ENCODE measurements at regions not wholly inside any gene's neighbourhood (a gene's known extent, or its start where the extent isn't known, plus 50 kb on each side); places are given as distances from the start of the nearest gene placed in this dataset.

DNA sequence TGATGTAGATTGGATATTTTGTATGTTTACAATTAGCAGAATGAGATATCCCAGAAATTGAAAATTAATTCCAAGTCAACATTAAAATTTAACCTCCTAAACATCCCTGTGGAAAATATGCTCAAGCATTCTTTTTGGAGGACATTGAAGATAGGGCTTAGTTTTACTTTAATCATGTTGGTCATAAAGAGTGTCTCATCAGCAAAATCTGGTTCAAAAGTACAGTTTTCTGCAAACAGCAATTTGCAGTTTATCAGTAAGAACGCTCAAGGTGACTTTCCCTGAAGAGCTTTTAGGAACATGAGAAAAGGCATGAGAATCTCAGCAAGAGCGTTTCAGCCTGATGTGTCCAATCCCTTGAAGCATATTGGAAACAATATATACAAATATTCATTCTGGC lies 889.8 kb downstream of the CENPC start:
- Mint-ChIP-seq H3K27ac (no peak overlapping the region), H3K9me3 (no peaks in the 10 kb centered on the region), H3K4me3 (no peak overlapping the region), H3K36me3 (ENCODE audit: low read depth) (no peaks in the 10 kb centered on the region), H3K27me3 (no peaks in the 10 kb centered on the region), H3K4me1 (ENCODE audit: low read depth) (no peaks in the 10 kb centered on the region)
- TF ChIP-seq, protein P1, sequence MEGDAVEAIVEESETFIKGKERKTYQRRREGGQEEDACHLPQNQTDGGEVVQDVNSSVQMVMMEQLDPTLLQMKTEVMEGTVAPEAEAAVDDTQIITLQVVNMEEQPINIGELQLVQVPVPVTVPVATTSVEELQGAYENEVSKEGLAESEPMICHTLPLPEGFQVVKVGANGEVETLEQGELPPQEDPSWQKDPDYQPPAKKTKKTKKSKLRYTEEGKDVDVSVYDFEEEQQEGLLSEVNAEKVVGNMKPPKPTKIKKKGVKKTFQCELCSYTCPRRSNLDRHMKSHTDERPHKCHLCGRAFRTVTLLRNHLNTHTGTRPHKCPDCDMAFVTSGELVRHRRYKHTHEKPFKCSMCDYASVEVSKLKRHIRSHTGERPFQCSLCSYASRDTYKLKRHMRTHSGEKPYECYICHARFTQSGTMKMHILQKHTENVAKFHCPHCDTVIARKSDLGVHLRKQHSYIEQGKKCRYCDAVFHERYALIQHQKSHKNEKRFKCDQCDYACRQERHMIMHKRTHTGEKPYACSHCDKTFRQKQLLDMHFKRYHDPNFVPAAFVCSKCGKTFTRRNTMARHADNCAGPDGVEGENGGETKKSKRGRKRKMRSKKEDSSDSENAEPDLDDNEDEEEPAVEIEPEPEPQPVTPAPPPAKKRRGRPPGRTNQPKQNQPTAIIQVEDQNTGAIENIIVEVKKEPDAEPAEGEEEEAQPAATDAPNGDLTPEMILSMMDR (IDR thresholded peaks at IDR 0.05), result no peak
- POLR2A ChIA-PET, result no interaction called here
- intact Hi-C loops (cut with micrococcal nuclease), result no loop called here
- DNase-seq (no peak), ATAC-seq (no peak)
- CTCF ChIA-PET, result no interaction called here

DNA sequence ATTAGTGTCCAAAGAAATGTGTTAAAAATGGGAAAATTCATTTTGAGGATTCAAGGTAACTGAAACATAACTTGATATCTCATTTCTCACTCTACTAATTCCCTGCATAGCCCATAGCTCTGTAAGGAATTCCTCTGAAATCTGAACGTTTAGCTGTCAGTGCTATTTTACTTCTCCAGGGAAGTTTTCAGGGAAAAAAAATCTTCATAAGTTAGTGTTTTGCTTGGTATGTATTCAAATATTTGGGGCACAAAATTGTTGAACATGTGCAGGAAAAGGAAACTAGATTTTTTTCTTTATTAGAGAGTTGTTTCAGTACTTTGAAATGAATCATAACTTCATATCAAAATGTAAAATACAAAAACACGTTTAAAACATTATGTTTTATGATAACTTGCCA lies 891.4 kb downstream of the CENPC start:
- intact Hi-C loops (cut with micrococcal nuclease), result no loop called here
- POLR2A ChIA-PET, result no interaction called here
- H3K27ac Mint-ChIP-seq, result no peak overlapping the region
- ATAC-seq (no peak), DNase-seq (no peak)
- CTCF ChIA-PET, result no interaction called here
- H3K4me3 Mint-ChIP-seq, result no peak overlapping the region
- H3K9me3 Mint-ChIP-seq, result no peaks in the 10 kb centered on the region
- H3K36me3 Mint-ChIP-seq (ENCODE audit: low read depth), result no peaks in the 10 kb centered on the region
- H3K27me3 Mint-ChIP-seq, result no peaks in the 10 kb centered on the region
- no peaks in the 10 kb centered on the region for H3K4me1 Mint-ChIP-seq (ENCODE audit: low read depth)
- TF ChIP-seq, protein P1 (IDR thresholded peaks at IDR 0.05), result no peak

DNA sequence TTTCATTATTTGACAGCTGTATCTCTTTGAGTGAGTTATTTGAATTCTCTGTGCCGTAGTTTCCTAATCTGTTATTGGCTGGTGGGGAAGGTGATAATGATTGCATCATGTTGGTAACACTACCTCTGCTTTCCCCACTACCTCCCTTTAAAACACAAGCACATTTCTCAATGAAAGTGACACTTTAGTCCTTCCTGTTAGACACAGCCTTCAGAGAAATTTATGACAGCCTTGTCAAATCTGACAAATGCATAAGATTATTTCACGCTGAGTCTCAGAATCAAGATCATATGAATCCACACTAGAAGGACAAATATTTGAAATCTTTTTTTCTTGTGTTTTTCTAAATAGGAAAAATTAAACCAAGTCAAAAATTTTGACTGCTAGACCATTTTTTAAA lies 896.1 kb downstream of the CENPC start:
- DNase-seq (no peak), ATAC-seq (no peak)
- Mint-ChIP-seq H3K27ac (no peak overlapping the region), H3K36me3 (ENCODE audit: low read depth) (no peaks in the 10 kb centered on the region), H3K4me3 (no peak overlapping the region), H3K4me1 (ENCODE audit: low read depth) (no peaks in the 10 kb centered on the region), H3K27me3 (no peaks in the 10 kb centered on the region), H3K9me3 (peaks cover 1% of the 10 kb centered on the region)
- intact Hi-C loops (cut with micrococcal nuclease), result no loop called here
- CTCF ChIA-PET, result no interaction called here
- POLR2A ChIA-PET, result no interaction called here
- TF ChIP-seq, protein P1 (IDR thresholded peaks at IDR 0.05), result no peak

DNA sequence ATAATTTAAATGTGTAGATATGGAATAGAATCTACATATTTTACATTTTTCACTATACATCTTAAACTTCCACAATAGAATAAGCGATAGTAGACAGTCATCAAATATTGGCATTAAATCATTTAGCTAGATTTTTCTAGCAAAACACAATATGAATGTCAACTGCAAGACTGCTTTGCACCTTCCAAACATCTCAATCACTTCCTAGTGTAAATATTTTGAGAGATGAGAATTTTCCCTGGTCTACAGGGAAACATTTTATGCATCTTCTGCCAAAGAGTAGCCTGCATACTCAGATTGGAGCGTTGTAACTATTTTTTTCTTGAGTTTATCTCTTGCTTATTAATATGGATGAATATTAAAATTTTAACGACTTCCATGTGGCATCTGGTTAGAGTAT lies 897.4 kb downstream of the CENPC start:
- ChIA-PET CTCF (no interaction called here), POLR2A (no interaction called here)
- intact Hi-C loops (cut with micrococcal nuclease), result no loop called here

DNA sequence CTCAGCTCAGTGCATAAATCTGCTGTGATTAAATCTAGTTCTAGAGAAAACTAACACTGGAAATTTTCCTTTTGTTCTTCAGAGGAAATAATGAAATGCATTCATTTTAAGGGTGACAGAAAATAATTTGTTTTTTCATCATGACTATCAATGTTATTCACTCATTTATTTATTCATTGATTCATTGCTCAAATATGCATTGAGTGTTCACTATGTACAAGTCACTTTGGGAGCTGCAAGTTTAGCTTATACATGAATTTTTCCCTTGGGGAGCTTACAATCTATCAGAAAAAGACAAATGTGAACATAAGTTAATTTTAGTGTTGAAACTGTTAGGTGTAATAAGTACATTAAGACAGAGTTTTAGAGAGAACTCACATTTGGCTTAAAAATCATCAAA lies 897.8 kb downstream of the CENPC start:
- CTCF ChIA-PET, result no interaction called here
- ATAC-seq (no peak), DNase-seq (no peak)
- Mint-ChIP-seq H3K27me3 (no peaks in the 10 kb centered on the region), H3K27ac (no peak overlapping the region), H3K4me3 (no peak overlapping the region), H3K9me3 (peaks cover 1% of the 10 kb centered on the region), H3K4me1 (ENCODE audit: low read depth) (no peaks in the 10 kb centered on the region), H3K36me3 (ENCODE audit: low read depth) (no peaks in the 10 kb centered on the region)
- POLR2A ChIA-PET, result no interaction called here
- intact Hi-C loops (cut with micrococcal nuclease), result no loop called here
- TF ChIP-seq, protein P1 (IDR thresholded peaks at IDR 0.05), result no peak

More for the DNA sequence above, 897.4 kb downstream of the CENPC start:
- Mint-ChIP-seq H3K27me3 (no peaks in the 10 kb centered on the region), H3K27ac (no peak overlapping the region), H3K4me1 (ENCODE audit: low read depth) (no peaks in the 10 kb centered on the region), H3K9me3 (peaks cover 1% of the 10 kb centered on the region), H3K36me3 (ENCODE audit: low read depth) (no peaks in the 10 kb centered on the region), H3K4me3 (no peak overlapping the region)
- TF ChIP-seq, protein P1 (IDR thresholded peaks at IDR 0.05), result no peak
- DNase-seq, result no peak
- no peak for ATAC-seq

All from activated CD8-positive, alpha-beta T cell treated with anti-CD3 and anti-CD28 coated beads for 36 hours (primary cell).